GM19240 (cell line): ENCODE measurements at regions not wholly inside any gene's neighbourhood (a gene's known extent, or its start where the extent isn't known, plus 50 kb on each side); places are given as distances from the start of the nearest gene placed in this dataset.
"Not testable (repeated sequence)": the region's sequence is repeated elsewhere in the genome, so short reads cannot be mapped to it uniquely, and the experiment has no call there.

Experiments used
- DNase-seq: peaks from one replicate; pipeline ENCODE4 v3.0.0; 2011; ENCODE audit warnings: low spot score; ENCODE audit not compliant: insufficient read length

DNA sequence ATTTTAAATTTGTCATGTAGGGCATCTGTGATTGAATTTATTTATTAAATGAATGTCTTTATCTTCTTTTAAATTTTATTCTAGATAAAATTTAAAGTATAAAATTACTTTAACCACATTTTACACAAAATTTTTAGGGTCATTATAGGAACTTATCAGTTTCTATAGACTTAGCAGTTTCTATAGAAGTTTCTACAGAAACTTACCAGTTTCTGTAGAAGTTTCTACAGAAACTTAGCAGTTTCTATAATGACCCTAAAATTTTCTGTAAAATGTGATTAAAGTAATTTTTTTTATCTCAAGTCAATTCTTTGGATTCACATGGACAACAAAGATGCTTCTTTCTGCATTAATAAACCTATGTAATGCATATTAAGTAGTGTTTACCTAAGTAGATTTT, 565.9 kb upstream of the TECRL start:
- no peak for DNase-seq

DNA sequence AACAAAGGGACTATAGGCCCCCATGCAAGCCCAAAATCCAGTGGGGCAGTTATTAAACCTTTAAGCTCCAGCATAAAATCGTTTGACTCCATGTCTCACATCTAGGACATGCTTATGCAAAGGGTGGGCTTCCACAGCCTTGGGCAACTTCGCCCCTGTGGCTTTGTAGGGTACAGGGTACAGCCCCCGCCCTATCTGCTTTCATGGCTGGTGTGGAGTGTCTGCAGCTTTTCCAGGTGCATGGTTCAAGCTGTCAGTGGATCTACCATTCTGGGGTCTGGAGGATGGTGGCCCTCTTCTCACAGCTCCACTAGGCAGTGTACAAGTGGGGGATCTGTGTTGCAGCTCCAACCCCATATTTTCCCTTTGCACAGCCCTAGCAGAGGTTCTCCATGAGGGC, 559.8 kb upstream of the TECRL start:
- no peak for DNase-seq

DNA sequence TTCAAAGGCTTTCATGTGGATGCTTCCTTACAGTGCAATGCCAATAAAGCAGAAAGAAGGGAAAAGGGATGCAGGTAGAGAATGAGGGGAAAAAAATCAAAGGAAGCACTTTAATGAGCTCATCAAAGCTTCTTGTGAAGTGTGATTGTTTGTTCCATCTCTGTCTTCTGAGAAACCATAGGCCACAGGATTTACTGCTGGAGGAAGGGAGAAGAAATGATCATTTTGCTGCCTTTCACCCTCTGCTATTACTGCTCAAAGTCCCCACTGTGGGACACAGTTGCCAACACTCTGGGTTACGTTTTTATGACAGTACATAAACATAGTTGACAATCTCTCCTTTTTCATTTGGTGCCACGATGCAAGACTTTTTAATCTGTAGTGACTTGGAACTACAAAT, 558.0 kb upstream of the TECRL start:
- DNase-seq: no peak

DNA sequence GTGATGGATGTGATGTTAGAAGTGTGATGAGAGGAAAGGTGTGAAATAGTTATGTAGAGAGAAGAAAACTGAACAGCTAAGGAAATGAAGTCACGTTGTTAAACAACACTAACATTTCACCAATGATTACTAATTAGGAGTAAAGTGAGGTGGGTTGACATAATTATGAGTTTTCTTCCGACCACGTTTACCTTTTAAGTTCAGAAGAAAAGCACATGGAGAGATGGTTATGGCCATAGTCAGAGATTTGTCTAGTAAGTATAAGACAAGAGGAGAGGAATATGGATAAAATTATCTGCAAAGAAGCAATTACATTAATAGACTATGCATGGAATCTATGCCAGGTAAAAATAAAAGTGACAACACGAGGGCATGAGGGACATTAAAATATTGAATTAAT, 551.3 kb upstream of the TECRL start:
- no peak for DNase-seq

DNA sequence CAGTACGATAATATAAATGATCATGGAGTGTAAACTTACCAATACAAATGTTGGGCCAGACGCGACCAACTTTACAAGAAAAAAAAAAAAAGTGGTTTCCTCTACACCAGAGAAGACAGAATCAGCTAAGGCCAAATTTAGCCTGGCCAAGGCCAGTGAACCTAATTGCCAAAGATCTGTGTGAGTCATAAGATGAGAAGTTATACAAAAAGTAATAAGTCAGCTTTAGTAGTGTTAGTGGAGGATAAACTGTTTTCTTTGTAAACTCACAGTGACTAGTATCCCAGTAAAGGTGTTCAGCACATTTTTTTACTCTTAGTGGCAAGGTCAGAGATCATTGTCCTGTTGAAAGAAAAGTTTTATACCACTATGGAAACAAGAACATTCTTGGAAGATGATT, 531.4 kb upstream of the TECRL start:
- no peak for DNase-seq

DNA sequence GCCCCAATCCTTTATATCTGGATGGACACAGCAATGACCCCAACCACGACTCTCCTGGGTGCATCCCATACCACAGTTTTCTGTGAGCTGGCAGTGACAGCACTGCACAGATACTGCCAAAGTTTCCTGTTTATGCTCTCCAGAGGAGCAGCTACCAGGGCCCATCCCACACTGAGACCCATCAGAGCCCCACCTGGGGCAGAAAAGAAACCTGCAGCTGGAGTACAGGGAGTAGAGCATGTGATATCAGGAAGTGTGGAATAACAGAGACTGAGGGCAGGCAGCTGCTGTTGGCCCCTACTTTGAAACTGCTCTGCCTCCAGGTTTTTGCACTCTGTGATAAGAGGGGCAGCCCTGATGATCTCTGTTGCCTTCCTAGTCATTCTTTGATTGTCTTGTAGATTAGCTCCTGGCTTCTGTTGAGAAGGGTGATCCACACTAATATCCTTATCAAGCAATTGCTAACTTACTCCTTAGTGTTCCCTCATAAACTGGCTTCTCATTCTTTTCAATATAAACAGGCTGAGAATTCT, 526.3 kb upstream of the TECRL start:
- no peak for DNase-seq

DNA sequence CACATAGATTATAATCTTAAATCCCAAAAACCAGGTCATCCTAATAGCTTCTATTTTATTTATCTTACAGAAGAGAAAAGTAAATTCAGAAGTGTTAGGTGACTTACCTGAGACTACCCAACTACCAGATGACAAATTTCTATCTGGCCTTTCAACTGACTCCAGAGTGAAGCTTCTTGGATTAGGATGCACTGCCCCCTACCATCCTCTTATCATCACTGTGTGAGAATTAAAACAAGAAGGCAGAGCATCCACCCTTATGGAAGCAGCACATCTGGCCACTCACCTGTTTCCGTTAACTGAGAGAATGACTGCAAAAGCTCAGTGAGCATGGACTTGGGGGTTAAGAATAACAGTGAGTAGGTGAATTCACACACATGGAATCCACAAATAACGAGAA, 502.6 kb upstream of the TECRL start:
- DNase-seq: no peak

DNA sequence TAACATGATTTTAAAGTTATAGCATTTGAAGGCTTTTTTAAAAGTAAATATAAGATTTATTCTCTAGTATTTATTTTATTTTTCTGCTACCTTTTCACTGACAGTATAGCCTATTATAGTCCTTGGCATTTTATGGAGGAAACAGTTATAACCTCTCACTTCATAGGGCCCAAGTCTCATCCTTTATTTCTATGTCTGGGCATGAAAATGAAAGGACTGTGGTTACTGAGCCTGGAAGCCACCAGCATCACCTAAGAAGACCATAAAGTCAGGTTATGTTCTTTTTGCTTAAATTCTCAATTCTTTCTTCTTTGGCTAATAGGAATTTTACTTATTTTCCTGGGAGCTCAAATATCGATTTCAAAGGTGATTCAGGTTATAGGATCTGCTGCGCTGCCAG, 494.7 kb upstream of the TECRL start:
- DNase-seq: no peak

DNA sequence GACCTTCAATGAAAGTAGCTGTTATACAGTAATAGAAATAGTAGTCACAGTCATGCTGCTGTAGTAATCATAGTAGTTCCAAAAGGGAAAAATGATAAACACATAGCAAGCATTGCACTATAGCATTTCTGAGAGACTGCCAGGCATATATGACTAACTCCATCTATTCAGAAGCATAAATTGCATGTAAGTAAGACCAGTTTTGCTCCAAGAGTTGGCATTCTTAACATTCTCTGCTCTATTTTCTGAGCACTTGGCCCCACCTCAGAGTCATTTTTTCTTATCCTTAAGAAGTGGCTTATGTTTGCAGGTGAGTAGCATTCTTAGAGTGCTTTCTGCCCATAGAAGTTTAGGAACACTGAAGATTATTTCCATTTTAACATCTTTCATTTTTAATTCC, 490.3 kb upstream of the TECRL start:
- DNase-seq: no peak

DNA sequence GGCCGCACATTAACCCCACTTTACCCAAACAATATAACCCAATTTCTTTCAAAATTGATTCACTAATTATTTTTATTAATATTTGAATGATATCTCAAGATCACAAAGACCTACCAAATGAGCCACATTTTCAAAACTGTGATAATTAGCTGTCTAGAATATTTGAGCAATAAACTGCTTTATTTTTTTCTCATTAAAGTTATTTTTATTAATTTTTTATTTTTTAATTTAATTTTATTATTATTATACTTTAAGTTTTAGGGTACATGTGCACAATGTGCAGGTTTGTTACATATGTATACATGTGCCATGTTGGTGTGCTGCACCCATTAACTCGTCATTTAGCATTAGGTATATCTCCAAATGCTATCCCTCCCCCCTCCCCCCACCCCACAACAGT, 489.8 kb upstream of the TECRL start:
- DNase-seq: not testable (repeated sequence)

DNA sequence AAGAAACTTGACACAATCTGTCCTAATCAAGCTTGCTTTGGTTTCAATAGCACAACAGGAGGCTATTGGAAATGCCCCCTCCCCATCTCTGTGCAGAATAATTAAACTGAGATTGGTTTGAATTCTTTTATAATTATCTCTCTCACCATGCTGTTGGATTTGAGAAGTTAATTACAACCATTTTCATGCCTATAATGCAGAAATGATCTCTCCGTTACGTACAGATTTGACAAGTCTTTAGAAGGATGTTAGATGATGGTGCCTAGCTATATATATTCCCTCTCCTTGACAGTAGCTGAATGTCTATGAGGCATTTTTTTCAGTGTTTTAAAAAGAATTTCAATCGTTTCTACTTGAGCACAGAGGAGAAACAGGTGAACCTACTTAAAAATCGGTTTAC, 488.4 kb upstream of the TECRL start:
- DNase-seq: no peak

DNA sequence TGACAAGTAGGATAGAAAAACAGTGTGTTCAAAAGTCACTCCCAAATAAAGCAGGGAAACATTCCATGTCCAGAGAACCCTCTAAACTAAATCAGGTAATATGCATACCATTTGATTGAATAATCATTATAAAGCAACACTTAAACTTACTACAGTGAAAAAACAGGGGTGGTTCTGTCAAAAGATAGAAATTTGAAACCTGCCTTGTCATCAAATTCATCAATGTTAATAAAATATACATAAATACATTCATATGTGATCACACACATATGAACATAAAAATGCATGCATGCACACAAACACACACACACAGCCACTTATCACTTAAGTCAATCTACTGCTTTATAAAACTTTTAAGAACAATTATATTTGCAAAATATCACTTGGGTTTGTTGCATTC, 485.8 kb upstream of the TECRL start:
- no peak for DNase-seq

DNA sequence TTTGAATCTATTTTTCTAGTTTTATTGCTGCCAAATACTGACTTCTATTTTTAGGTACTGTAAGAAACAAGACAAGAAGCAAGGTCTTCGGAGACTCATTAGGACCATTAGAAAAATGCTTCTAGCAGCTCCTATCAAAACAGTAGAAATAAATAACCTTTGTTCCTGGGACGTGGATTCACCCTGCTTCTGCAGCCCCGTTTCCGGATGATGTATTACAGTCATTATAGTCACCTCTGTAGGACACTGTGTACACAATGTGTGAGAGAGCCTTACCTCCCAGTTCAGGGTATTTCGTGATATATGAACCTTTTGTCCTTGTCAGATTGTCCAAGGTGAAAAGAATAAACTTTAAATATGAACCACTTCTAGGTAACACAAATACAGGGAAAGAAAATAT, 484.0 kb upstream of the TECRL start:
- DNase-seq: no peak

DNA sequence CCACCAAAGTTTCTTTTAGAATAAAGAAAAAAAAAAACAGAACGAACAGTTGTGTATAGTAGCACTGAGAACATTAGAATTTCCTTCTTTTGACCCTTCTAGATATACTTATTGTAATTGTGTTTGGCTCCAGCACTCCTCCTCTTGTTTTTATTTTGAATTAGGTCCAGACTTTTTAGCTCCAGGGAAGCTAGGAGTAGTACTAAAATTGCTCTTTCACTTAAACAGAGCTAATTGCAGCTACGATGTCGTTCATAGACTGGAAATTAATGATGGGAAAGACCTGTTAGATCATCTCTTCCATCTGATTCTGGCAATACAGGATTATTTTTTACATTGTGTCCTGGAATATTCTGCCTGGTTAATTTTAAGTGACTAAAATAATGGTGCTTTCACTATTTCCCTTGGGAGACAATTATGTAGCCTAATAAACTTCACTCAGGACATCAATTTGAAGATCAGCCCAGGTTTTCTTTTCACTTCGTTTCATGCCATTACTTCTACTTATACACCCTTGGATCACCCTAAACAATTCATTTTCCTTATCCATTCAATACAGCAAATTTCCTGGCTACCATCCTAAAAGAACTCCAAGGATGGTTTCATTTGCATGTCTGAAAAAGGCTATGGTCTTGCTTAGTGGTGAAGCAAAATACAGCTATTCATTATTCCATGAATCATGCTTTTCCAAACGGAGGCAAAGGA, 480.8 kb upstream of the TECRL start:
- no peak for DNase-seq

DNA sequence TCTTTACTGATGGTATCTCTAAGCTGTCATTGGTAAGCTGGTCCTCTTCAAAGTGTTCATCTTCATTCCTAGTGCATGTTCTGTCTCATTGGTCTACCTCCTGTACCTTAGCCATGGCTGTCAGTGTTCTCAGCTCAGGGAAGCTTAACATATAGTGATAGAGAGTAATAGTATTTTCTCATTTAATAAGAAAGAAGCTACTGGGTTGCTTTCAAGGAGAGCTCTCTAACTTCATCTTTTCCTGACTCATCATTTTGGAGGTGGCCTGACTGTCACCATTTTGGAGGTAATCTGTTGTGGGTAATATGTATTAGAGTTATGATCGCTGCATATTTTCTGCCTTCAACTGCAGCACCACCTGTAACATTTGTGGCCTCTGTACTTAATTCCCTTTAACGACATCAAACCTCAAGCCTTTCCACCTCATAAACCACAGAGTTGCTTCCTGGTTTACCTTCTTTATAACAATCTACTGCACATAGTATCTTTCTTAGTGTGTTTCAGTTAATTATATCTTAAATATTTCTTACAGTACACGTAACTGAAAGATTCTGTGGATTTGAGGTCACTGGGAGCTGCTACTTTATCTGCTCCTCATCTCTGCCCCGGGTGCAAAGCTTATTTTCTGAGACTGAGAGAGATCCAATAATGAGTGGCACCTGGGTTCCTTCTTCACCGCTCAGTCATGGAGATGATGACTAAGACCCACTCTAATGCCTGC, 474.0 kb upstream of the TECRL start:
- DNase-seq: no peak

DNA sequence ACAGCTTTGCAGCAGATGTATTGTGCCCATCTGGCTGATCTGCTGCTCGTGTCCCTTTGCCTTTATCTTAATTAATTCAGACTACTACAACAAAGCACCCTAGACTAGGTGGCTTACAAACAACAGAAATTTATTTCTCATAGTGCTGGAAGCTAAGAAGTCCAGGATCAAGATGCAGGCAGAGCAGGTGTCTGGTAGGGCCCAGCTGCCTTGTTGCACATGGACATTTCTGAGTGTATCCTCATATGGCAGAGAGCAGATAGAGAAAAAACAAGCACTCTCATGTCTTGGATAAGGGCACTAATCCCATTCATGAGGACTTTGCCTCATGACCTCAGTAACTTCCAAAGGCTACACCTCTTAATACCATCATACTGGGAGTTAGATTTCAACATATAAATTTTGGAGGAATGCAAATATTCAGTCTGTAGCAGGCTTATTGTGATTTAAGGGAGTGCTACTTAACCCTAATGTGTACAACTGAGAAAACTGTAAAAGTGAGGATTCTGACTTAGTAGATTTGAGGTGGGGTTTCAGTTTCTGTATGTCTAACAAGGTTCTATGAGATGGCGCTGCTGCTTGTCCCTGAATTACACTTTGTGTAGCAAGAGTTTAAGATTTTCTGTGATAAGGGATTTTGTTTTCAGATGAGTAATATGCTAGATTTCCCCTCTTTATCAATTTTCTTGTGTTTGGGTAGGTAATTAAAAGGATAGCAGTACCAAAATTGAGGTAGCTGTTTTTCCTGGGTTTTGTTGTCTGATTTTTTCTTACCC, 473.2 kb upstream of the TECRL start:
- no peak for DNase-seq

DNA sequence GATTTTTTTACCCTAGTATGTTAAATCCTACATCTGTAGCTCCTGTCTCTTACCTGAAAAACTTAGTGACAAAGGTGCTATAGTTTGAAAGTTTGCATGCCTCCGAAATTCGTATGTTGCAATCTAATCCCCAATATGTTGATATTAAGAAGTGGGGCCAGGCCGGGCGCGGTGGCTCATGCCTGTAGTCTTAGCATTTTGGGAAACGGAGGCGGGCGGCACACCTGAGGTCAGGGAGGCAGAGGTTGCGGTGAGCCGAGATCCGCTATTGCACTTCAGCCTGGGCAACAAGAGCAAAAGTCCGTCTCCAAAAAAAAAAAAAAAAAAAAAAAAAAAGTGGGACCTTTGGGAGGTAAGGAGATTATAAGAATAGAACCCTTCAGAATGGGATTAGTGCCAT, 471.3 kb upstream of the TECRL start:
- DNase-seq: no peak

DNA sequence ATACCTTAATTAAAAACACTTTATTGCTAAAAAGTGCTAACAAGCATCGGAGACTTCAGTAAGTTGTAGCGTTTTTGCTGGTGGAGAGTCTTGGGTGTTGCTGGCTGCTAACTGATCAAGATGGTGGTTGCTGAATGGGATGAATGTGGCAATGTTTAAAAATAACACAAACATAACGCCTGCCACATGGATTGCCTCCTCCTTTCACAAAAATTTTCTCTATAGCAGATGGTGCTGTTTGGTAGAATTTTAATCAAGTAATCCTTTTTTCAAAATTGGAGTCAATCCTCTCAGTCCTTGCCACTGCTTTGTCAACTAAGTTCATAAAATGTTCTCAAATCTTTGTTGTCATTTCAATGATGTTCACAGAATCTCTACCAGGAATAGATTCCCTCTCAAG, 466.8 kb upstream of the TECRL start:
- DNase-seq: no peak

DNA sequence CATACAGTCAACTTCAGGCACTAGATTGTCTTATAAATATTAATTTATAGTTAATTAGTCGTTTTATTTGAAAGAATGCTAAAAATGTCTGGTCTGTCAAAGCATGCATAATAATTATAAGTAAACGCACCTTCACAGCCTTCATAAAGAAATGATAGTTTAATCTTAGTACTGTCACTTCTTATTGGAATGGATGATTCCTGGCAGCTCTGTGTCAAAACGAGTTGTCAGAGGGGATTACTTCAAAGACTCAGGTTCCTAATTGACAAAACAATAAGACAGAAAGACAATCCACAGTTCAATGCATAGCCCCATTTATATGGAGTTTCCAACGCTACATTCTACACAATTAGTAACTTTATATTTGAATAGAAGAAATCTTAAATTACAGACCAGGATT, 461.3 kb upstream of the TECRL start:
- DNase-seq: no peak

DNA sequence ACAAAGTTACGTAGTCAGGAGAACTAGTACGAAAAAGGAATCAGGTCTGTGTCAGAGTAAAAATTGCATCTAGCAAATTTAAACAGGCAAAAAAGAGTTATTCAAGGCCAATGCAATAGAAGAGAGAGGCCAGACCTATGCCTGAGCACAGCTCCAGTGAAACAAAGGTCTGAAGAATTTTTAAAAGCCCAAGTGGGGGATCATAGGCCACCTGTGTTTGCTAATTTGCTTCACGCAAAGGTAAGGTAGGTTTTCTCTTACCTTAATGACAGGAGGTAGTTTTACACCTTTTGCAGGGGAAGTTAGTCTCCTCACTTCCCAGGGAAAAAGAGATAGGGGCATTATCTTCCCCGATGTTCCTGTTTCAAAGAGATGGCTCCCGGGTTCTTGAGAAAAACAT, 448.6 kb upstream of the TECRL start:
- no peak for DNase-seq

DNA sequence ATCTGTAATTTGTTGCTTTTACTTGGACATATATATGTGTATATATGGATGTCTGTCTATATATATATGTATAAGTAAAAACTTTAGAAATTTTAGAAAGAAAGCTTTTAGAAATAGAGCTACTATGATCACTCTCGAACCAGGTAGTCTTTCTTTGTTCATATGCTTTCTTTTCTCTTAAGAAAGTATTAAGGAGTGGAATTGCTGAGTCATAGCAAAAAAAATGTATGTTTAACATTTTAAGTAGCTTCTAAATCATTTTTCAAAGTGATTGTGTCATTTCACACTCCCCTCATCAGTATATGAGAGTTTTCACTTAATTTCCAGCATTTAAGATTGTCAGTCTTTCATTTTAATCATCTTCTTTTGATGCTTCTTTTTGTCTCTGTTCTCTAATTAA, 447.9 kb upstream of the TECRL start:
- DNase-seq: no peak

DNA sequence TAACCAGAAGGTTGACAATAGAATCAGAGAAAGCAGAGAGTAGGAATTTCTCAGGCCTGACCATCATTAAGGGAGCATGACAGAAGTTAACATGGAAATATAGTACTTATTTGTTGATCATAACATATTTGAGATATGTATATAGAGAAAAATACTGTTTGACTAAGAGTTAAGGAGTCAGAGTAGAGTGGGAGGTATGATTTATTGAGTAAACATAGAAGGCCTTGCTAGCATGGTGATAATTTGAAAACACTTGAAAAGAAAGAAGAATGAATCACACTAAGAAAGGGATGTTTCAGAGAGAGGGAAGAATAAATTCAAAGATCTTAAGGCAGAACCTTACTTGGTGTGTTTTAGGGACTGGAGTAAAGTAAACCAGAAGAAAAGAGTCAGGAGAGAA, 437.2 kb upstream of the TECRL start:
- DNase-seq: no peak
